Gastroesophageal sphincter (tissue), 4 donors: ENCODE measurements at regions not wholly inside any gene's neighbourhood (a gene's known extent, or its start where the extent isn't known, plus 50 kb on each side); places are given as distances from the start of the nearest gene placed in this dataset.

Experiments used
- ATAC-seq: fragments of 150-250 bp; one replicate; pipeline ENCODE4 v1.9.1; 2016; ENCODE audit warnings: mild to moderate bottlenecking, moderate library complexity
- H3K27ac ChIP-seq, 4 donors: fragments of 200-600 bp; sonication (generic) in 3 of 4; 1 replicate in 3 of 4; 2 replicates in 1 of 4; pipeline ENCODE4 v1.5.1; 2016 to 2019
- H3K27me3 ChIP-seq: fragments of 200-600 bp; sonication (generic); one replicate; pipeline ENCODE4 v1.5.1; 2019
- H3K36me3 ChIP-seq, 2 donors: fragments of 200-600 bp; sonication (generic); one replicate each; pipeline ENCODE4 v1.5.1; 2019; ENCODE audit warnings: control low read depth in 1 of 2
- H3K4me1 ChIP-seq, 3 donors: fragments of 200-600 bp; sonication (generic); 1 replicate in 2 of 3; 2 replicates in 1 of 3; pipeline ENCODE4 v1.5.1; 2016 to 2019; ENCODE audit warnings: control low read depth in 2 of 3
- H3K4me3 ChIP-seq, 2 donors: fragments of 200-600 bp; sonication (generic); one replicate each; pipeline ENCODE4 v1.5.1; 2019; ENCODE audit warnings: mild to moderate bottlenecking in 1 of 2, moderate library complexity in 1 of 2
- H3K9me3 ChIP-seq, 3 donors: fragments of 200-600 bp; sonication (generic); one replicate each; pipeline ENCODE4 v1.5.1; 2017 to 2019; ENCODE audit warnings: control low read depth in 2 of 3
- EP300 ChIP-seq: sonication (generic); formaldehyde crosslinking; IDR thresholded peaks from one replicate; pipeline ENCODE4 v1.6.1; 2017; ENCODE audit warnings: antibody characterized with exemption, mild to moderate bottlenecking
- POLR2A ChIP-seq, 2 donors: fragments of 450-650 bp; IDR thresholded peaks; one replicate each; pipeline ENCODE4 v1.6.1; 2017; ENCODE audit warnings: antibody characterized with exemption in 2 of 2, mild to moderate bottlenecking in 2 of 2, moderate library complexity in 1 of 2
- POLR2AphosphoS5 ChIP-seq: sonication (generic); formaldehyde crosslinking; IDR thresholded peaks from one replicate; pipeline ENCODE4 v1.6.1; 2017; ENCODE audit warnings: antibody characterized with exemption
- WGBS, 2 donors: methylation state at CpG; one replicate each; pipeline ENCODE4 v1.1.5; 2018; ENCODE audit warnings: low coverage in 1 of 2; 5-methylcytosine and 5-hydroxymethylcytosine counted together
- TF ChIP-seq, protein P1 (sequence below), 4 experiments: fragments of 200-600 bp in 2 of 4; fragments of 450-650 bp in 2 of 4; sonication (generic) in 1 of 4; IDR thresholded peaks; one replicate each; pipeline ENCODE4 v1.5.1; 2017 to 2019; ENCODE audit warnings: antibody characterized with exemption in 4 of 4, mild to moderate bottlenecking in 2 of 4, moderate library complexity in 2 of 4

DNA sequence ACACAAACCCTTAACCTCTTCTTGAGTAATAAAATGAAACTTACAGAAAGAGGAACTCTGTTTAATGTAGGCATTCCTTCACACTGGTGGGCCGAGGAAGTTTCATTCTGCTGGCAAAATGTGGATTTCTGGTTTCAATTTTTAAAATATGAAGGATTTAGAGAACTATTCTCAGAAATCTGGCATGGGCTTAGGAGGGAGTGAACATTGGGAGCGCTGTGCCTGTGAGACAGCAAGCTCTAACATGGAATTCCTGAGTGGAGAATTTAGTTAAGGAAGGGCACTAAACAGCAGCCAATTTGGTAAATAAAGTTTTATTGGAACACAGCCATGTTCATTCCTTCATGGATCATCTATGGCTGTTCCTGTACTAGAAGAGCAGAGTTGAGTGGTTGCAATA lies 751.8 kb upstream of the IGFBP3 start:
- Histone ChIP-seq H3K9me3 (no peaks in the 10 kb centered on the region), H3K27me3 (no peaks in the 10 kb centered on the region), H3K4me1 (no peaks in the 10 kb centered on the region), H3K27ac (no peak overlapping the region), H3K36me3 (no peaks in the 10 kb centered on the region), H3K4me3 (no peak overlapping the region)
- WGBS, 2 donors = 48 to 55% methylated on average over 2 of the region's 2 CpGs
- no peak for TF ChIP-seq POLR2A (IDR thresholded peaks at IDR 0.05)
- TF ChIP-seq, protein P1, sequence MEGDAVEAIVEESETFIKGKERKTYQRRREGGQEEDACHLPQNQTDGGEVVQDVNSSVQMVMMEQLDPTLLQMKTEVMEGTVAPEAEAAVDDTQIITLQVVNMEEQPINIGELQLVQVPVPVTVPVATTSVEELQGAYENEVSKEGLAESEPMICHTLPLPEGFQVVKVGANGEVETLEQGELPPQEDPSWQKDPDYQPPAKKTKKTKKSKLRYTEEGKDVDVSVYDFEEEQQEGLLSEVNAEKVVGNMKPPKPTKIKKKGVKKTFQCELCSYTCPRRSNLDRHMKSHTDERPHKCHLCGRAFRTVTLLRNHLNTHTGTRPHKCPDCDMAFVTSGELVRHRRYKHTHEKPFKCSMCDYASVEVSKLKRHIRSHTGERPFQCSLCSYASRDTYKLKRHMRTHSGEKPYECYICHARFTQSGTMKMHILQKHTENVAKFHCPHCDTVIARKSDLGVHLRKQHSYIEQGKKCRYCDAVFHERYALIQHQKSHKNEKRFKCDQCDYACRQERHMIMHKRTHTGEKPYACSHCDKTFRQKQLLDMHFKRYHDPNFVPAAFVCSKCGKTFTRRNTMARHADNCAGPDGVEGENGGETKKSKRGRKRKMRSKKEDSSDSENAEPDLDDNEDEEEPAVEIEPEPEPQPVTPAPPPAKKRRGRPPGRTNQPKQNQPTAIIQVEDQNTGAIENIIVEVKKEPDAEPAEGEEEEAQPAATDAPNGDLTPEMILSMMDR (IDR thresholded peaks at IDR 0.05) = no peak
- no peak for TF ChIP-seq POLR2AphosphoS5
- no peak for ATAC-seq

DNA sequence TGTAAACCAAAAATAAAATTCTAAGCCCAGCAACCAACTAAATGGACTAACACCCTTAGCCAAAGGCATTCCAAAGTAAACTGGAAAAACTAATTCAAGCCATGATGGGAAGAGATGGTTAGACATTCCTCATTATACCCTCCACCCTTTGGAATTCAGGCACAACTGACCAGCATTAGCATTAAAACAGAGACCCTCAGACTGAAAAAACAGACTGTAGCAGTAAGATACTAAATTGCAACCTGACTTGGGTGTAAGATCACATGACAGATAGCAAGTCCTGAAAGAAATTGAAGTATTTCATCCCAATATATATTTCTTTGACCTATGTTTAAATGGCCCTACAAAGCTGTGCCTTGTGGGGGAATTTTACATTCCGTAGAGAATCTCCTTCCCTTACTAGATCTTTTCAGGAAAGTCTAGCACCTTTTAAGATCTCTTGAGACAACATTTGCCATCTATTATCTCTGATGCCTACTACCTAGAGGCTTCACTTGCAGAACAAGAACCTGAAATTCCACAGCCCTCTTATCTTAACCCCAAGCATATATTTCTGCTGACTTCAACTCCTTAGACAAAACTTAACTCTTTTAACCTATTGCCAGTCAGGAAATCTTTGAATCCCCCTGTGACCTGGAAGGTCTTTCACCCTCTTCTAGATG lies 750.2 kb upstream of the IGFBP3 start:
- no peaks in the 10 kb centered on the region for H3K27me3 ChIP-seq
- H3K4me3 ChIP-seq = no peak overlapping the region
- WGBS, 2 donors = 67 to 77% methylated on average over 1 of the region's 1 CpG
- H3K27ac ChIP-seq = no peak overlapping the region
- no peaks in the 10 kb centered on the region for H3K9me3 ChIP-seq
- no peaks in the 10 kb centered on the region for H3K36me3 ChIP-seq
- TF ChIP-seq, protein P1 (IDR thresholded peaks at IDR 0.05) = no peak
- no peak for TF ChIP-seq EP300
- TF ChIP-seq POLR2AphosphoS5 = no peak
- TF ChIP-seq POLR2A (IDR thresholded peaks at IDR 0.05) = no peak
- ATAC-seq = no peak
- H3K4me1 ChIP-seq = no peaks in the 10 kb centered on the region

DNA sequence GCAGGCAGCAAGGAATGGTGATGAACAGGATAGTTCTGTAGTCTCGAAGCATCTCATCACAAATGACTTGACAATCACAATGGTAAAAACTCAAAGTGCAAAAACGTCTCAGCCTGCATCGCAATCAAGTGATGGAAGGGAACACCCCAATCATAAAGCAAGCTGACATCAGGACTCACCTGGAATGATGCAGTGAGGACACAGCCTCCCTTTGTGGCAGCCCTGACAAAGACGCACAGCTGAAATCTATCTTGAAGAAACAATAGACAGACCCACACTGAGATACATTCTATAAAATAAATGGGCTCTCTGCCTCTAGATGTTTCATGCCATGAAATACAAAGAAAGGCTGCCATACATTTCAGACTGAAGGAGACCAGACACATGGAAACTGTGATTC lies 748.0 kb upstream of the IGFBP3 start:
- no peaks in the 10 kb centered on the region for H3K27me3 ChIP-seq
- H3K9me3 ChIP-seq = no peaks in the 10 kb centered on the region
- H3K36me3 ChIP-seq = no peaks in the 10 kb centered on the region
- ATAC-seq = no peak
- no peak for TF ChIP-seq POLR2A (IDR thresholded peaks at IDR 0.05)
- TF ChIP-seq EP300 = no peak
- TF ChIP-seq, protein P1 (IDR thresholded peaks at IDR 0.05) = no peak
- TF ChIP-seq POLR2AphosphoS5 = no peak
- H3K27ac ChIP-seq = no peak overlapping the region
- no peaks in the 10 kb centered on the region for H3K4me1 ChIP-seq
- no peak overlapping the region for H3K4me3 ChIP-seq
- WGBS, 2 donors = 89 to 100% methylated on average over 3 to 4 of the region's 4 CpGs

DNA sequence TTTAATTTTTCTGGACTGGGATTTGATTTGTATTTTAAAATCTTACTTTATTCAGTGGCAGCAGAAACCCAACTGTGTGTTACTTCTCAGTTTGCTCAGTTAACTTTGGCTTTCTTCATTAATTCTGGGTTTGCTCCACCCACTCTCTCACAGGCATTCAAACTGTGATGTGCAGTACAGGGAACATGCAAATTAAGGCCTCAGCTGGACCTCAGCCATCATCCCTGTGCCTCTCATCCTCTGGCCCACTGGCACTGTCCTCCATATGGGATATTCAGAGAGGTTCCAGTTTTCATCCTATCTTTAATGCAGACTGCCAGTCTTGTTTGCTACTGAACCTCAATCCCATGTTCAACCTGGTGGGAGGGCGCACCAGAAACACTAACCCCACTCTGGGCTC lies 743.4 kb upstream of the IGFBP3 start:
- WGBS, 2 donors = no CpG with 5 or more reads among the region's 1 CpG
- no peak for ATAC-seq
- Histone ChIP-seq H3K4me1 (peaks cover 0 to 15% (median 0%) of the 10 kb centered on the region in 3 donors), H3K36me3 (no peaks in the 10 kb centered on the region), H3K27me3 (no peaks in the 10 kb centered on the region), H3K4me3 (no peak overlapping the region), H3K27ac (no peak overlapping the region), H3K9me3 (no peaks in the 10 kb centered on the region)
- TF ChIP-seq EP300 (no peak), POLR2A (IDR thresholded peaks at IDR 0.05) (no peak), POLR2AphosphoS5 (no peak)
- TF ChIP-seq, protein P1 (IDR thresholded peaks at IDR 0.05) = no peak

- WGBS, 2 donors = 60 to 69% methylated on average over 3 of the region's 3 CpGs
- no peak for ATAC-seq
- H3K36me3 ChIP-seq = no peaks in the 10 kb centered on the region
- no peaks in the 10 kb centered on the region for H3K9me3 ChIP-seq
- no peaks in the 10 kb centered on the region for H3K27me3 ChIP-seq
- H3K4me3 ChIP-seq = no peak overlapping the region
- H3K27ac ChIP-seq = no peak overlapping the region
- TF ChIP-seq POLR2A (IDR thresholded peaks at IDR 0.05) (no peak), POLR2AphosphoS5 (no peak), EP300 (no peak)
- TF ChIP-seq, protein P1 (IDR thresholded peaks at IDR 0.05) = no peak
- peaks cover 0 to 15% (median 0%) of the 10 kb centered on the region in 3 donors for H3K4me1 ChIP-seq
These were observed 742.0 kb upstream of the IGFBP3 start for GRCh38 chr7:46663025-46663424.
